ENCODE measurements at regions not wholly inside any gene's neighbourhood (a gene's known extent, or its start where the extent isn't known, plus 50 kb on each side); places are given as distances from the start of the nearest gene placed in this dataset.

DNA sequence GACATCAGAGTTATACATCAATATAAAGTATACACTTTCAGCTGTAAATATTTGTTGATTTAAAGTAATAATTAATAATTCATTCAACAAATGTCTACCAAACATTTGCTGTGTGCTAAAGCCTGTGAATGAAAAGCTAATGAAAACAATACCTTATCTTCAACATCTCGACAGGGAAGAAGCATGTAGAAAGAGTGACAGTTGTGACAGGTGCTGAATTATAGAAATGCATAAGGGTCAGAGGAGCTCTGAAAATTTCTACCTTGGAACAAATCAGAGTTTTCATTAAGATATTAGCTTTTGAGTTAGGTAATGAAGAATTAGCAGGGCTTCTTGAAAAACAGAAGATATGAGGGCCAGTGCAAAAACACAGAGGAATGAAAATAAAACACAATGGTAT is 739.2 kb downstream of the VGLL3 start:
- Mint-ChIP-seq H3K4me1 (ENCODE audit: low read depth) (no peaks in the 10 kb centered on the region), H3K9me3 (peaks cover 11% of the 10 kb centered on the region), H3K36me3 (ENCODE audit: low read depth) (no peaks in the 10 kb centered on the region), H3K27me3 (no peaks in the 10 kb centered on the region), H3K4me3 (no peak overlapping the region), H3K27ac (no peak overlapping the region)
- Histone ChIP-seq H3K27me3 (ENCODE audit: control insufficient read depth in 1 of 2, insufficient read depth in 2 of 2, low read length in 2 of 2) (no peaks in the 10 kb centered on the region), H3K36me3 (ENCODE audit: insufficient read depth, low read length) (no peaks in the 10 kb centered on the region), H3K4me3 (ENCODE audit: low read length) (no peak overlapping the region), H3K9me3 (ENCODE audit: control insufficient read depth in 1 of 2, insufficient read depth in 1 of 2, low read length in 2 of 2) (peaks cover 4 to 23% of the 10 kb centered on the region in 2 experiments), H3K4me1 (ENCODE audit: insufficient read depth, low read length) (no peaks in the 10 kb centered on the region), H3K27ac (ENCODE audit: low read depth in 1 of 2, low read length in 2 of 2) (no peak overlapping the region)
- POLR2A ChIA-PET = no interaction called here
- DNase-seq (no peak), ATAC-seq (ENCODE audit: poor library complexity) (no peak)
- TF ChIP-seq, protein P1, sequence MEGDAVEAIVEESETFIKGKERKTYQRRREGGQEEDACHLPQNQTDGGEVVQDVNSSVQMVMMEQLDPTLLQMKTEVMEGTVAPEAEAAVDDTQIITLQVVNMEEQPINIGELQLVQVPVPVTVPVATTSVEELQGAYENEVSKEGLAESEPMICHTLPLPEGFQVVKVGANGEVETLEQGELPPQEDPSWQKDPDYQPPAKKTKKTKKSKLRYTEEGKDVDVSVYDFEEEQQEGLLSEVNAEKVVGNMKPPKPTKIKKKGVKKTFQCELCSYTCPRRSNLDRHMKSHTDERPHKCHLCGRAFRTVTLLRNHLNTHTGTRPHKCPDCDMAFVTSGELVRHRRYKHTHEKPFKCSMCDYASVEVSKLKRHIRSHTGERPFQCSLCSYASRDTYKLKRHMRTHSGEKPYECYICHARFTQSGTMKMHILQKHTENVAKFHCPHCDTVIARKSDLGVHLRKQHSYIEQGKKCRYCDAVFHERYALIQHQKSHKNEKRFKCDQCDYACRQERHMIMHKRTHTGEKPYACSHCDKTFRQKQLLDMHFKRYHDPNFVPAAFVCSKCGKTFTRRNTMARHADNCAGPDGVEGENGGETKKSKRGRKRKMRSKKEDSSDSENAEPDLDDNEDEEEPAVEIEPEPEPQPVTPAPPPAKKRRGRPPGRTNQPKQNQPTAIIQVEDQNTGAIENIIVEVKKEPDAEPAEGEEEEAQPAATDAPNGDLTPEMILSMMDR (IDR thresholded peaks at IDR 0.05) = no peak
- CTCF ChIA-PET = no interaction called here
- intact Hi-C loops (cut with DNase I, micrococcal nuclease) = no loop called here

DNA sequence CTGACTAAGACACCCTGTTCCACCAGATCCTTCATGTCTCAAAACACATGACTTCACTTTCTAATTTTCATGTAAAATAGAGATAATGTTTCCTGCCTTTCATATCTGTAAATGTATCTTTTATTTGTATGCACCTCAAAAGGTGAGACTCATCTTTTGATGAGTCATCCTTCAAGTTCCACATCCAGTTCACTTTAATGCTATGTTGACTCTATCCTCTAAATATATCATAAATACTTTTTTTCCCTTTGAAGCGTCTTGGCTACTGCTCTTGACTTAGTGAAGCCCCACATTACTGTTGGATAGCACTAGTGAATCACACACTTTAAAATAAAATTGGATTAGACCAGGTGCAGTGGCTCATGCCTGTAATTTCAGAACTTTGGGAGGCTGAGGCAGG is 741.1 kb downstream of the VGLL3 start:
- H3K9me3 Mint-ChIP-seq = peaks cover 11% of the 10 kb centered on the region
- Histone ChIP-seq H3K27me3 (ENCODE audit: control insufficient read depth in 1 of 2, insufficient read depth in 2 of 2, low read length in 2 of 2) (no peaks in the 10 kb centered on the region), H3K27ac (ENCODE audit: low read depth in 1 of 2, low read length in 2 of 2) (no peak overlapping the region), H3K4me1 (ENCODE audit: insufficient read depth, low read length) (no peaks in the 10 kb centered on the region), H3K9me3 (ENCODE audit: control insufficient read depth in 1 of 2, insufficient read depth in 1 of 2, low read length in 2 of 2) (peaks cover 4 to 18% of the 10 kb centered on the region in 2 experiments), H3K4me3 (ENCODE audit: low read length) (no peak overlapping the region), H3K36me3 (ENCODE audit: insufficient read depth, low read length) (no peaks in the 10 kb centered on the region)
- ChIA-PET POLR2A (no interaction called here), CTCF (no interaction called here)
- no peak overlapping the region for H3K27ac Mint-ChIP-seq
- TF ChIP-seq, protein P1 (IDR thresholded peaks at IDR 0.05) = no peak
- H3K4me1 Mint-ChIP-seq (ENCODE audit: low read depth) = no peaks in the 10 kb centered on the region
- intact Hi-C loops (cut with DNase I, micrococcal nuclease) = no loop called here
- H3K36me3 Mint-ChIP-seq (ENCODE audit: low read depth) = no peaks in the 10 kb centered on the region
- H3K4me3 Mint-ChIP-seq = no peak overlapping the region
- ATAC-seq (ENCODE audit: poor library complexity) (no peak), DNase-seq (no peak)
- H3K27me3 Mint-ChIP-seq = no peaks in the 10 kb centered on the region

DNA sequence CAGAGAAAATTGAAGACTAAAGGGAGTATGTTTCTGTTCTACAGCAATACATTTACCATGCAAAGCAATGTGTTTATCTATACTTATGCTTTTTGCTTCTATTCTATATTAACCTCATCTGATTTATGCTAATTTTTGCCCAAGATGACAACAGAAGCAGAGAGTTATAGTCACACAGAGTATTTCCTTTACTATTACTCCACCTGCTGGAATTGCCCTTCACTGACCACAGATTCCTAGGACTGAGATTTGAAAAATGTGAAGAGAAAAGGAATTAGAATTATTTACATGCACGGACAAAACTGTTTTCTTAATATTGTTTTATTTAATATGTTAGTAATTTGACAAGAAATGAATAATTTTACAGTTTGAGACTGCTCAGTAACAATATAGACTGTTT is 745.6 kb downstream of the VGLL3 start:
- ChIA-PET CTCF (no interaction called here), POLR2A (no interaction called here)
- peaks cover 4 to 10% of the 10 kb centered on the region in 2 experiments for H3K9me3 ChIP-seq (ENCODE audit: control insufficient read depth in 1 of 2, insufficient read depth in 1 of 2, low read length in 2 of 2)
- Mint-ChIP-seq H3K4me3 (no peak overlapping the region), H3K9me3 (peaks cover 7% of the 10 kb centered on the region), H3K27ac (no peak overlapping the region), H3K27me3 (no peaks in the 10 kb centered on the region), H3K4me1 (ENCODE audit: low read depth) (no peaks in the 10 kb centered on the region), H3K36me3 (ENCODE audit: low read depth) (no peaks in the 10 kb centered on the region)
- no peaks in the 10 kb centered on the region for H3K4me1 ChIP-seq (ENCODE audit: insufficient read depth, low read length)
- DNase-seq = no peak
- H3K4me3 ChIP-seq (ENCODE audit: low read length) = no peak overlapping the region
- H3K36me3 ChIP-seq (ENCODE audit: insufficient read depth, low read length) = no peaks in the 10 kb centered on the region
- intact Hi-C loops (cut with DNase I, micrococcal nuclease) = no loop called here
- TF ChIP-seq, protein P1 (IDR thresholded peaks at IDR 0.05) = no peak
- no peaks in the 10 kb centered on the region for H3K27me3 ChIP-seq (ENCODE audit: control insufficient read depth in 1 of 2, insufficient read depth in 2 of 2, low read length in 2 of 2)
- ATAC-seq (ENCODE audit: poor library complexity) = no peak
- H3K27ac ChIP-seq (ENCODE audit: low read depth in 1 of 2, low read length in 2 of 2) = no peak overlapping the region

Measured in CD4-positive, alpha-beta T cell (primary cell).